Caco-2 (cell line): ENCODE measurements at regions not wholly inside any gene's neighbourhood (a gene's known extent, or its start where the extent isn't known, plus 50 kb on each side); places are given as distances from the start of the nearest gene placed in this dataset.

Source experiments
- BruUV-seq: library from RNA; stranded (reverse); fragments of 400-500 nt; replicated peaks from 2 replicates; lab custom pipeline; 2021; lab: Mats Ljungman, UMichigan
- CTCF ChIA-PET: fragments of 300-600 bp; sonication (Branson Sonifier 250); formaldehyde crosslinking; loops from one replicate; lab custom pipeline; 2022; ENCODE audit warnings: antibody characterized with exemption; lab: Charles Lee
- POLR2A ChIA-PET: fragments of 300-600 bp; sonication (Branson Sonifier 250); formaldehyde crosslinking; loops from one replicate; lab custom pipeline; 2022; ENCODE audit warnings: antibody characterized with exemption; lab: Charles Lee
- DNase-seq, 2 experiments: peaks; one replicate each; pipeline versions ENCODE4 v3.0.0 to v3.0.0-alpha.2; 2020 to 2022
- H3K27me3 ChIP-seq: replicated peaks from 2 replicates; pipeline ENCODE4 v1.6.0; 2011; ENCODE audit warnings: low read length; ENCODE audit not compliant: control insufficient read depth, insufficient read depth
- H3K36me3 ChIP-seq: 2 replicates; pipeline ENCODE4 v1.5.1; 2011; ENCODE audit warnings: low read length; ENCODE audit not compliant: control insufficient read depth, insufficient read depth
- H3K4me1 ChIP-seq: fragments of 250-450 bp; sonication (Bioruptor Pico); 2 replicates; pipeline ENCODE4 v1.5.1; 2020; ENCODE audit warnings: mild to moderate bottlenecking
- H3K4me3 ChIP-seq: 2 replicates; pipeline ENCODE4 v1.5.1; 2011; ENCODE audit warnings: low read depth, mild to moderate bottlenecking, control low read depth, low read length
- H3K9me3 ChIP-seq: fragments of 250-450 bp; sonication (Bioruptor Pico); 2 replicates; pipeline ENCODE4 v1.5.1; 2020; ENCODE audit warnings: mild to moderate bottlenecking, moderate library complexity
- H3K27ac Mint-ChIP-seq: one replicate; pipeline ENCODE4 v1.8.0; 2022; ENCODE audit warnings: mixed read lengths; ENCODE audit not compliant: unreplicated experiment
- H3K27me3 Mint-ChIP-seq: one replicate; pipeline ENCODE4 v1.8.0; 2022; ENCODE audit warnings: mixed read lengths; ENCODE audit not compliant: insufficient read depth, unreplicated experiment
- H3K36me3 Mint-ChIP-seq: one replicate; pipeline ENCODE4 v1.8.0; 2022; ENCODE audit warnings: mild to moderate bottlenecking, mixed read lengths; ENCODE audit not compliant: insufficient read depth, unreplicated experiment
- H3K4me1 Mint-ChIP-seq: one replicate; pipeline ENCODE4 v1.8.0; 2022; ENCODE audit warnings: low read depth, mixed read lengths; ENCODE audit not compliant: unreplicated experiment
- H3K4me3 Mint-ChIP-seq: one replicate; pipeline ENCODE4 v1.8.0; 2022; ENCODE audit warnings: mild to moderate bottlenecking, moderate library complexity, mixed read lengths; ENCODE audit not compliant: unreplicated experiment
- H3K9me3 Mint-ChIP-seq: one replicate; pipeline ENCODE4 v1.8.0; 2022; ENCODE audit warnings: mixed read lengths; ENCODE audit not compliant: unreplicated experiment
- CTCF ChIP-seq, 2 experiments: fragments of 200-600 bp in 1 of 2; IDR thresholded peaks; 1 replicate in 1 of 2; 2 replicates in 1 of 2; pipeline versions ENCODE4 v1.5.1 to v1.8.0; 2011 to 2022; ENCODE audit warnings: antibody characterized with exemption in 1 of 2, control low read depth in 1 of 2, inconsistent platforms in 1 of 2, low read depth in 1 of 2, low read length in 1 of 2, mild to moderate bottlenecking in 1 of 2, moderate library complexity in 1 of 2; ENCODE audit not compliant: insufficient read depth in 1 of 2, severe bottlenecking in 1 of 2, unreplicated experiment in 1 of 2
- intact Hi-C: fragments of 100-400 bp; cut with micrococcal nuclease; formaldehyde crosslinking; loops from one replicate; pipeline ENCODE4 v1.10.0; 2022; ENCODE audit not compliant: unreplicated experiment

- no peaks in the 10 kb centered on the region for H3K36me3 ChIP-seq
- no peaks in the 10 kb centered on the region for H3K27me3 ChIP-seq
- H3K9me3 ChIP-seq, result no peaks in the 10 kb centered on the region
- Mint-ChIP-seq H3K36me3 (no peaks in the 10 kb centered on the region), H3K4me1 (no peaks in the 10 kb centered on the region), H3K27ac (no peak overlapping the region), H3K27me3 (peaks cover 10% of the 10 kb centered on the region), H3K4me3 (no peak overlapping the region), H3K9me3 (no peaks in the 10 kb centered on the region)
- ChIA-PET POLR2A (no interaction called here), CTCF (no interaction called here)
- H3K4me3 ChIP-seq, result no peak overlapping the region
- intact Hi-C loops, result no loop called here
- DNase-seq, result no peak
- no peak for TF ChIP-seq CTCF (IDR thresholded peaks at IDR 0.05; ENCODE audit: insufficient read depth in 1 of 2, low read depth in 1 of 2, low read length in 1 of 2, severe bottlenecking in 1 of 2, unreplicated experiment in 1 of 2)
- no TSS peak for BruUV-seq
- no peaks in the 10 kb centered on the region for H3K4me1 ChIP-seq
Observed at GRCh38 chr6:74780831-74781230, 425.0 kb downstream of the COL12A1 start.

GRCh38 chr6:74768738-74769137 is 437.1 kb downstream of the COL12A1 start:
- intact Hi-C loops, result no loop called here

GRCh38 chr6:74768120-74768519 is 437.7 kb downstream of the COL12A1 start:
- intact Hi-C loops, result no loop called here
- no peaks in the 10 kb centered on the region for H3K4me1 ChIP-seq
- Mint-ChIP-seq H3K4me3 (no peak overlapping the region), H3K27me3 (peaks cover 5% of the 10 kb centered on the region), H3K27ac (no peak overlapping the region), H3K9me3 (no peaks in the 10 kb centered on the region), H3K4me1 (no peaks in the 10 kb centered on the region), H3K36me3 (no peaks in the 10 kb centered on the region)
- H3K36me3 ChIP-seq, result no peaks in the 10 kb centered on the region
- no peak for DNase-seq
- no peak for TF ChIP-seq CTCF (IDR thresholded peaks at IDR 0.05; ENCODE audit: insufficient read depth in 1 of 2, low read depth in 1 of 2, low read length in 1 of 2, severe bottlenecking in 1 of 2, unreplicated experiment in 1 of 2)
- CTCF ChIA-PET, result no interaction called here
- H3K4me3 ChIP-seq, result no peak overlapping the region
- H3K9me3 ChIP-seq, result no peaks in the 10 kb centered on the region
- POLR2A ChIA-PET, result no interaction called here
- no peaks in the 10 kb centered on the region for H3K27me3 ChIP-seq
- no TSS peak for BruUV-seq

More at GRCh38 chr6:74768738-74769137, 437.1 kb downstream of the COL12A1 start:
- H3K9me3 ChIP-seq, result no peaks in the 10 kb centered on the region
- no peaks in the 10 kb centered on the region for H3K4me1 ChIP-seq
- no TSS peak for BruUV-seq
- Mint-ChIP-seq H3K4me3 (no peak overlapping the region), H3K27me3 (peaks cover 5% of the 10 kb centered on the region), H3K36me3 (no peaks in the 10 kb centered on the region), H3K9me3 (no peaks in the 10 kb centered on the region), H3K4me1 (no peaks in the 10 kb centered on the region), H3K27ac (no peak overlapping the region)
- no peak for DNase-seq
- H3K36me3 ChIP-seq, result no peaks in the 10 kb centered on the region
- ChIA-PET CTCF (no interaction called here), POLR2A (no interaction called here)
- no peaks in the 10 kb centered on the region for H3K27me3 ChIP-seq
- no peak for TF ChIP-seq CTCF (IDR thresholded peaks at IDR 0.05; ENCODE audit: insufficient read depth in 1 of 2, low read depth in 1 of 2, low read length in 1 of 2, severe bottlenecking in 1 of 2, unreplicated experiment in 1 of 2)
- H3K4me3 ChIP-seq, result no peak overlapping the region
